ENCODE measurements at regions not wholly inside any gene's neighbourhood (a gene's known extent, or its start where the extent isn't known, plus 50 kb on each side); places are given as distances from the start of the nearest gene placed in this dataset.

DNA sequence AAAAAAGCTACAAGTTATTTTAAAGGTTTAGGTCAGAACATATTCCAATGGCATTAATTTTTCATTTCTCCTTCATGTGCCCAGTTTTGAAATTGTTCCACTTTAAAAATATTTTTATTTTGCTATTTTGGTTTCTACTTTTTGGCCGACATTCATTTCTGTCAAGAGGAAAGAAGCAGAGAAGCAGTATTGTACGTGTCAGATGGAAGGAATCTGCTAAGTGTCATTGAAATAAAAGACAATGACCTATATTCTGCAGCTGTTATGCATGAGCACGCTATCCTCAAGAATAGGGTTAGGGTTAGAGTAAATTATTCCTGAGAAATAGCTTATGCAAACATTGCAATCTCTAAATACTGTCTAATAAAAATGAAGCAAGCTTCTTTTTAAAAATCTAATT lies 941.7 kb downstream of the TUSC7 start:
- TF ChIP-seq, protein P1, sequence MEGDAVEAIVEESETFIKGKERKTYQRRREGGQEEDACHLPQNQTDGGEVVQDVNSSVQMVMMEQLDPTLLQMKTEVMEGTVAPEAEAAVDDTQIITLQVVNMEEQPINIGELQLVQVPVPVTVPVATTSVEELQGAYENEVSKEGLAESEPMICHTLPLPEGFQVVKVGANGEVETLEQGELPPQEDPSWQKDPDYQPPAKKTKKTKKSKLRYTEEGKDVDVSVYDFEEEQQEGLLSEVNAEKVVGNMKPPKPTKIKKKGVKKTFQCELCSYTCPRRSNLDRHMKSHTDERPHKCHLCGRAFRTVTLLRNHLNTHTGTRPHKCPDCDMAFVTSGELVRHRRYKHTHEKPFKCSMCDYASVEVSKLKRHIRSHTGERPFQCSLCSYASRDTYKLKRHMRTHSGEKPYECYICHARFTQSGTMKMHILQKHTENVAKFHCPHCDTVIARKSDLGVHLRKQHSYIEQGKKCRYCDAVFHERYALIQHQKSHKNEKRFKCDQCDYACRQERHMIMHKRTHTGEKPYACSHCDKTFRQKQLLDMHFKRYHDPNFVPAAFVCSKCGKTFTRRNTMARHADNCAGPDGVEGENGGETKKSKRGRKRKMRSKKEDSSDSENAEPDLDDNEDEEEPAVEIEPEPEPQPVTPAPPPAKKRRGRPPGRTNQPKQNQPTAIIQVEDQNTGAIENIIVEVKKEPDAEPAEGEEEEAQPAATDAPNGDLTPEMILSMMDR (IDR thresholded peaks at IDR 0.05) = no peak
- TF ChIP-seq SIN3A (IDR thresholded peaks at IDR 0.05; ENCODE audit: borderline replicate concordance, low read depth, low read length) = no peak
- no peak for TF ChIP-seq EP300 (IDR thresholded peaks at IDR 0.05; ENCODE audit: borderline replicate concordance in 1 of 2, low read depth in 1 of 2, low read length in 1 of 2)
- TF ChIP-seq NFIC (IDR thresholded peaks at IDR 0.05; ENCODE audit: borderline replicate concordance) = no peak
- no peak for TF ChIP-seq RAD21 (IDR thresholded peaks at IDR 0.05; ENCODE audit: low read length)
- no peak for TF ChIP-seq POLR2AphosphoS5 (IDR thresholded peaks at IDR 0.05; ENCODE audit: low read depth, low read length)
- TF ChIP-seq EZH2phosphoT487 (IDR thresholded peaks at IDR 0.05; ENCODE audit: borderline replicate concordance, low read depth) = no peak
- no peak for TF ChIP-seq GABPA (IDR thresholded peaks at IDR 0.05; ENCODE audit: low read depth)
- no peak for TF ChIP-seq YY1 (IDR thresholded peaks at IDR 0.05; ENCODE audit: low read depth)
- TF ChIP-seq, protein P2, sequence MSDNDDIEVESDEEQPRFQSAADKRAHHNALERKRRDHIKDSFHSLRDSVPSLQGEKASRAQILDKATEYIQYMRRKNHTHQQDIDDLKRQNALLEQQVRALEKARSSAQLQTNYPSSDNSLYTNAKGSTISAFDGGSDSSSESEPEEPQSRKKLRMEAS (IDR thresholded peaks at IDR 0.05; ENCODE audit: low read depth) = no peak
- no peak for TF ChIP-seq SMC3 (IDR thresholded peaks at IDR 0.05; ENCODE audit: low read depth, low read length)
- TF ChIP-seq CHD2 (IDR thresholded peaks at IDR 0.05; ENCODE audit: low read length, partially characterized antibody) = no peak
- TF ChIP-seq, protein P3, sequence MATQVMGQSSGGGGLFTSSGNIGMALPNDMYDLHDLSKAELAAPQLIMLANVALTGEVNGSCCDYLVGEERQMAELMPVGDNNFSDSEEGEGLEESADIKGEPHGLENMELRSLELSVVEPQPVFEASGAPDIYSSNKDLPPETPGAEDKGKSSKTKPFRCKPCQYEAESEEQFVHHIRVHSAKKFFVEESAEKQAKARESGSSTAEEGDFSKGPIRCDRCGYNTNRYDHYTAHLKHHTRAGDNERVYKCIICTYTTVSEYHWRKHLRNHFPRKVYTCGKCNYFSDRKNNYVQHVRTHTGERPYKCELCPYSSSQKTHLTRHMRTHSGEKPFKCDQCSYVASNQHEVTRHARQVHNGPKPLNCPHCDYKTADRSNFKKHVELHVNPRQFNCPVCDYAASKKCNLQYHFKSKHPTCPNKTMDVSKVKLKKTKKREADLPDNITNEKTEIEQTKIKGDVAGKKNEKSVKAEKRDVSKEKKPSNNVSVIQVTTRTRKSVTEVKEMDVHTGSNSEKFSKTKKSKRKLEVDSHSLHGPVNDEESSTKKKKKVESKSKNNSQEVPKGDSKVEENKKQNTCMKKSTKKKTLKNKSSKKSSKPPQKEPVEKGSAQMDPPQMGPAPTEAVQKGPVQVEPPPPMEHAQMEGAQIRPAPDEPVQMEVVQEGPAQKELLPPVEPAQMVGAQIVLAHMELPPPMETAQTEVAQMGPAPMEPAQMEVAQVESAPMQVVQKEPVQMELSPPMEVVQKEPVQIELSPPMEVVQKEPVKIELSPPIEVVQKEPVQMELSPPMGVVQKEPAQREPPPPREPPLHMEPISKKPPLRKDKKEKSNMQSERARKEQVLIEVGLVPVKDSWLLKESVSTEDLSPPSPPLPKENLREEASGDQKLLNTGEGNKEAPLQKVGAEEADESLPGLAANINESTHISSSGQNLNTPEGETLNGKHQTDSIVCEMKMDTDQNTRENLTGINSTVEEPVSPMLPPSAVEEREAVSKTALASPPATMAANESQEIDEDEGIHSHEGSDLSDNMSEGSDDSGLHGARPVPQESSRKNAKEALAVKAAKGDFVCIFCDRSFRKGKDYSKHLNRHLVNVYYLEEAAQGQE (IDR thresholded peaks at IDR 0.05; ENCODE audit: low read depth, low read length) = no peak
- TF ChIP-seq TAF1 (IDR thresholded peaks at IDR 0.05; ENCODE audit: borderline replicate concordance, low read depth, low read length) = no peak
